Fibroblast of pulmonary artery (primary cell): ENCODE measurements at regions not wholly inside any gene's neighbourhood (a gene's known extent, or its start where the extent isn't known, plus 50 kb on each side); places are given as distances from the start of the nearest gene placed in this dataset.

Experiments
- DNase-seq: peaks from one replicate; pipeline ENCODE4 v3.0.0-alpha.2; 2010; ENCODE audit warnings: low read depth
- H3K4me3 ChIP-seq: replicated peaks from 2 replicates; pipeline ENCODE4 v1.5.1; 2011; ENCODE audit warnings: low read depth, mild to moderate bottlenecking, control low read depth, low read length, moderate library complexity
- TF ChIP-seq, protein P1 (sequence below): IDR thresholded peaks from 2 replicates; pipeline ENCODE4 v1.5.1; 2011; ENCODE audit warnings: mild to moderate bottlenecking, control low read depth, low read length, inconsistent platforms; ENCODE audit errors: missing control alignments

DNA sequence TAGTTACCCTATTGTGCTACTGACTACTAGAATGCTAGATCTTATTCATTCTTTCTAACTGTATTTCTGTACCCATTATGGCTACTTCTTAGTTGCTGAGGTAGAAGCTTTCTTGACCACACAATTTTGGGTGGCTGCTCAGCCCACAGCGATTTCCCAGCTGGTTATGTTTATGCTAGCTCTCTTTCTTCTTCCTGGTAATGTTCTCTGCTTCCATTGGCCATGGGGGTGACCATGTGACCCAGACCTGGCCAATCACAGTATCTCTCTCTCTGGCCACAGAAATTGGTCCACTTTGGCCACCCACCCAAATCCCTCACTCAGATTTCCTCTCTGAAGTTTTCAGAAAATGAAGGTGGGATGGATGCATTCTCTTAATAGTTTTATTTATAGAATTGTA is 427.9 kb upstream of the CLINT1 start:
- no peak overlapping the region for H3K4me3 ChIP-seq
- TF ChIP-seq, protein P1, sequence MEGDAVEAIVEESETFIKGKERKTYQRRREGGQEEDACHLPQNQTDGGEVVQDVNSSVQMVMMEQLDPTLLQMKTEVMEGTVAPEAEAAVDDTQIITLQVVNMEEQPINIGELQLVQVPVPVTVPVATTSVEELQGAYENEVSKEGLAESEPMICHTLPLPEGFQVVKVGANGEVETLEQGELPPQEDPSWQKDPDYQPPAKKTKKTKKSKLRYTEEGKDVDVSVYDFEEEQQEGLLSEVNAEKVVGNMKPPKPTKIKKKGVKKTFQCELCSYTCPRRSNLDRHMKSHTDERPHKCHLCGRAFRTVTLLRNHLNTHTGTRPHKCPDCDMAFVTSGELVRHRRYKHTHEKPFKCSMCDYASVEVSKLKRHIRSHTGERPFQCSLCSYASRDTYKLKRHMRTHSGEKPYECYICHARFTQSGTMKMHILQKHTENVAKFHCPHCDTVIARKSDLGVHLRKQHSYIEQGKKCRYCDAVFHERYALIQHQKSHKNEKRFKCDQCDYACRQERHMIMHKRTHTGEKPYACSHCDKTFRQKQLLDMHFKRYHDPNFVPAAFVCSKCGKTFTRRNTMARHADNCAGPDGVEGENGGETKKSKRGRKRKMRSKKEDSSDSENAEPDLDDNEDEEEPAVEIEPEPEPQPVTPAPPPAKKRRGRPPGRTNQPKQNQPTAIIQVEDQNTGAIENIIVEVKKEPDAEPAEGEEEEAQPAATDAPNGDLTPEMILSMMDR: no peak

DNA sequence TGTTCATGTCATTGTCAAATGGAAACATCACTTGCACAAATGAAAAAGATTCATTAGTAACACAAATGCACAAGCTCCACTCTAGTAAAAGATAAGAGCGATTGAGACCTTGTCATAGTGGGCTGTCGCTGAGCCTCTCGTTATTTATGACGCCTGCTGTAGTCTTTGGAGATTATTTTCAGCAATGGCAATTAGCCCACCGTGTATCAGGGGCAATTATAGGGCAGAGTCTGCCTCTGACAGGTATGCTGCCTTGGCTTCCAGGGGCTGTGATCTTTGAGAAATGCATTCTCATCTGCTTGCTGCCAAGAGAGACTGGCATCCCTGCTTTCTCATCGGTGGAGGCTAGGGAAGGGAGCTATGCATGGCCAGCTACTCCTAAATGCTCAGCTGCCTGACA is 426.8 kb upstream of the CLINT1 start:
- DNase-seq: no peak
- TF ChIP-seq, protein P1: no peak
- no peak overlapping the region for H3K4me3 ChIP-seq

More for the DNA sequence above, 427.9 kb upstream of the CLINT1 start:
- DNase-seq: no peak

DNA sequence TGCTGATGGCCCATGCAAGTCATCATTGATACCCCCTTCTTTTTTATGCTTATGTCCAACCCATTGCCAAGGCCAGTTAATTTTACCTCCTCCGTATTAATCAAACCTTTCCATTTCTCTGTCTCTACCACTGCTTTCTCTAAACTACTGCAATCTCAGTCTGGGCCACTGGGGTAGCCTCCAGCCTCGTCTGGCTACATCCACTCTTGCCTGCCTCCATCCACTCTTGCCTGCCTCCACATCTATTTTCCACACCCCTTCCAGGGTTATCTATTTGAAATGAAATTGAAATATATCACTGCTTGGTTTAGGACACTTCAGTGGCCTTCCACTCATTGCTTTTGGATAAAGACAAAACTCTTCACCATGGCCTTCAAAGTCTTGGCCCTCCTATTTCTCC is 425.3 kb upstream of the CLINT1 start:
- DNase-seq: no peak
- TF ChIP-seq, protein P1: no peak
- no peak overlapping the region for H3K4me3 ChIP-seq

DNA sequence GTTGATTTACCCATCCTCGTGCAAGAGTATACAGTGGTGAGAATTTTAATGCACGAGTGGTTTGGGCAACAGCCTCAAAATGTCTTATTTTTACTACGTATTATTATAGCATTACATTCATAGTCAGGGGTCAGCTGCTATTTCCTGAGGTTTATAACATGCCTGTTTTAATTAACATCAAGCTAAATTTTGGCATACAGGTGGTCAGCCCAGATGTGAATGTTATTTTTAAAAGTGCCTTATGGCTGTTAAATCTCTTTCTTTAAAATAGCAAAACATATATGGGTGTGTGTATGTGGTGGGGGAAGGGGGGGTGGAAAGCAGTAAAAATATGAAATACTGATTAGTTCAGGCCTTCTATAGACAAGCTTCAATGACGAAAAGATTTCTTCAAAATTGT is 424.5 kb upstream of the CLINT1 start:
- no peak for DNase-seq
- no peak overlapping the region for H3K4me3 ChIP-seq
- TF ChIP-seq, protein P1: no peak

DNA sequence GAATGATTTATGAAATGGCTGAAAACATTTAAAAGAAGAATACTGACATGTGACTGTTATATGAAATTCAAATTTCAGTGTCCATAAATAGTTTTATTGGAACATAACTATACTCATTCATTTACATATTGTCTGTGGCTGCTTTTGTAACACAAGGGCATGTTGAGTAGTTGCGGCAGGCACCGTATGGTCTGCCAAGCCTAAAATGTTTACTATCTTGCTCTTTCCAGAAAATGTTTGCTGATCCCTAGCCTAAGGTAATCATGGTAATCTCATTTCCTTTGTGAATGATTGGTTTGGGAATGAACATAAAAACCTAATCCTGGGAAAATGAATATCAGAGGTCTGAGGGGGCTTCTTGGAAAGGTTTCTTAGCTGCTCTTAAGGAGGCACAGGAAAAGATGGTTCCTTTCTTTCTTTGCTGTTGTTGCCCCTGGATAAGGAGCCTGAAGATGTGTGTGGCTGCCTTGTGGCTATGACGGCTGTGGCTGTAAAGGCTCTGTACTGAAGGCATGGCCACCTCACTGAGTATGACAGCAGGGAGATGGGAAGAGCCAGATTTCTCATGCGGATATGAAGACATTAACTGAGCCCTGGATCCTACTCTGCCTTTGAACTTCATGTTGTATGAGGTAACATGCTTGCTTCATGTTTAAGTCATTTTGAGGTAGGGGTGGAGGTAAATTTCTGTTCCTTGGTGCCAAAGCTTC is 419.4 kb upstream of the CLINT1 start:
- TF ChIP-seq, protein P1: no peak
- no peak for DNase-seq
- no peak overlapping the region for H3K4me3 ChIP-seq

DNA sequence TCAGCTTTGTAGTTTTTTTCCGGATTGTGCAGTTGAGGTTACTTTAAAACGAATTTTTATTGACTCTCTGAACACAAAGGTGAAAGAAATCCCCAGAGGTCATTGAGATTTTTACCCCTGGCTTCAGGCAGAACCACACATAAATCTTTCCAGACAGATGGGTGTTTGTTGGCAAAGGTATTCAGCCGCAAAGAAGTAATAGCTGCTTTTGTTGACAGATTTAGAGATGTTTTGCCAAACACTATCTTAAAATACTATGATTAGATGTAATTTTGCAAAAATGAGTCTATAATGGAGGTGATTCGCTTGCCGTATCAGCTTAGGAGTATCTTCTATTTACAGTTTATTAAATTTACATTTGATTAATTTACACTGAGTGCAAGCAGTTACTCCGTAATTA is 418.3 kb upstream of the CLINT1 start:
- TF ChIP-seq, protein P1: no peak
- no peak for DNase-seq
- H3K4me3 ChIP-seq: no peak overlapping the region

DNA sequence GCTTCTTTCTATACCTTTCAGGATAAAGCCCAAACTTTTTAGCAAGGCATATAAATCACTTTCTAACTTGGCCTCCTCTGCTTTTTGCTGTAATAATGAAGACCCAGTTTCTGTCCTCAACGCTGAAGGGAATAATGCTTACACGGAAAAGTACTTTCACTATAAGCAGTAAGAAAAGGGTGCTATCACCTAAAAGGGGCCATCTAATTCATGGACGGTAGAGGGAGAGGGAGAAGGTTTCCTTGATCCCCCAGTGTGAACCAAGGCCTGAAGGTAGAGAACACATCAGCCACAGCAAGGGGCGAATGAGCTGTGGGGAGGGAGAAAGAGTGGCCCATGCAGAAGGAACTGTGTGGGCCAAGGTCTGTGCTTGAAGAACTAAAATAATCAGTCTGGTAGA is 417.7 kb upstream of the CLINT1 start:
- DNase-seq: no peak
- H3K4me3 ChIP-seq: no peak overlapping the region
- TF ChIP-seq, protein P1: no peak
